GM12892 (cell line): ENCODE measurements at regions not wholly inside any gene's neighbourhood (a gene's known extent, or its start where the extent isn't known, plus 50 kb on each side); places are given as distances from the start of the nearest gene placed in this dataset.

Experiments used
- POLR2A ChIP-seq: IDR thresholded peaks from 2 replicates; pipeline ENCODE4 v1.6.1; 2011; ENCODE audit warnings: low read depth, low read length, control low read depth
- POLR2AphosphoS5 ChIP-seq: IDR thresholded peaks from 2 replicates; pipeline ENCODE4 v1.6.1; 2011; ENCODE audit warnings: low read depth, low read length, control low read depth
- TAF1 ChIP-seq: IDR thresholded peaks from 2 replicates; pipeline ENCODE4 v1.6.1; 2011; ENCODE audit warnings: low read depth, mild to moderate bottlenecking, control low read depth, low read length, borderline replicate concordance

- TF ChIP-seq TAF1 (no peak), POLR2A (no peak), POLR2AphosphoS5 (no peak)
Measured at GRCh38 chr9:108615152-108615551, 240.6 kb downstream of the ACTL7B start.
